ENCODE measurements at regions not wholly inside any gene's neighbourhood (a gene's known extent, or its start where the extent isn't known, plus 50 kb on each side); places are given as distances from the start of the nearest gene placed in this dataset.

DNA sequence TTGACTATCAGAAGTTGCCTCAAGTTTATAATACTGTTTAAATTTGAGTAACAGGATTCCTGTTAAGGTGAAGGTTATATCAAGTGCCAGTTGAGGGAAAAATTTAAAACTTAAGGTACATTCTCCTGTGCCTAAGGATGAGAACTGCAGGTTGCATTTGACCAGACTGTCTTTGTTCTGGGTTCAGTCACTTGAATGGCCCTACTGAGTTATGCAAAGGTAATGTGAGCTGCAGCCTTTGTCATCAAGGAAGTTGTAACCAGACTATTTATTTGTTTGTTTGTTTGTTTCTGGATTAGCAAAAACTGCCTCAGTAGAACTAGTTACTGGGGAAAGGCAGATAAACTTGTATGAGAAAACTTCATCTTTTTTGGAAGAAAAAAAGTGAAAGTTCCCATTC, 131.9 kb downstream of the ATOH1 start:
- BruUV-seq (replicated peaks), result no TSS peak
- H2AFZ ChIP-seq (ENCODE audit: control insufficient read depth, low read depth, low read length), result no peak overlapping the region
- no peaks in the 10 kb centered on the region for H3K36me3 ChIP-seq (ENCODE audit: control insufficient read depth in 2 of 2, insufficient read depth in 2 of 2, low read length in 1 of 2)
- no peak overlapping the region for H3K4me2 ChIP-seq (ENCODE audit: control insufficient read depth, insufficient read depth)
- POLR2A ChIA-PET, result no interaction called here
- TF ChIP-seq, protein P1, sequence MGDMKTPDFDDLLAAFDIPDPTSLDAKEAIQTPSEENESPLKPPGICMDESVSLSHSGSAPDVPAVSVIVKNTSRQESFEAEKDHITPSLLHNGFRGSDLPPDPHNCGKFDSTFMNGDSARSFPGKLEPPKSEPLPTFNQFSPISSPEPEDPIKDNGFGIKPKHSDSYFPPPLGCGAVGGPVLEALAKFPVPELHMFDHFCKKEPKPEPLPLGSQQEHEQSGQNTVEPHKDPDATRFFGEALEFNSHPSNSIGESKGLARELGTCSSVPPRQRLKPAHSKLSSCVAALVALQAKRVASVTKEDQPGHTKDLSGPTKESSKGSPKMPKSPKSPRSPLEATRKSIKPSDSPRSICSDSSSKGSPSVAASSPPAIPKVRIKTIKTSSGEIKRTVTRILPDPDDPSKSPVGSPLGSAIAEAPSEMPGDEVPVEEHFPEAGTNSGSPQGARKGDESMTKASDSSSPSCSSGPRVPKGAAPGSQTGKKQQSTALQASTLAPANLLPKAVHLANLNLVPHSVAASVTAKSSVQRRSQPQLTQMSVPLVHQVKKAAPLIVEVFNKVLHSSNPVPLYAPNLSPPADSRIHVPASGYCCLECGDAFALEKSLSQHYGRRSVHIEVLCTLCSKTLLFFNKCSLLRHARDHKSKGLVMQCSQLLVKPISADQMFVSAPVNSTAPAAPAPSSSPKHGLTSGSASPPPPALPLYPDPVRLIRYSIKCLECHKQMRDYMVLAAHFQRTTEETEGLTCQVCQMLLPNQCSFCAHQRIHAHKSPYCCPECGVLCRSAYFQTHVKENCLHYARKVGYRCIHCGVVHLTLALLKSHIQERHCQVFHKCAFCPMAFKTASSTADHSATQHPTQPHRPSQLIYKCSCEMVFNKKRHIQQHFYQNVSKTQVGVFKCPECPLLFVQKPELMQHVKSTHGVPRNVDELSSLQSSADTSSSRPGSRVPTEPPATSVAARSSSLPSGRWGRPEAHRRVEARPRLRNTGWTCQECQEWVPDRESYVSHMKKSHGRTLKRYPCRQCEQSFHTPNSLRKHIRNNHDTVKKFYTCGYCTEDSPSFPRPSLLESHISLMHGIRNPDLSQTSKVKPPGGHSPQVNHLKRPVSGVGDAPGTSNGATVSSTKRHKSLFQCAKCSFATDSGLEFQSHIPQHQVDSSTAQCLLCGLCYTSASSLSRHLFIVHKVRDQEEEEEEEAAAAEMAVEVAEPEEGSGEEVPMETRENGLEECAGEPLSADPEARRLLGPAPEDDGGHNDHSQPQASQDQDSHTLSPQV (IDR thresholded peaks at IDR 0.05), result no peak
- TF ChIP-seq NFYB (IDR thresholded peaks at IDR 0.05; ENCODE audit: insufficient read depth, low read depth, low read length) (no peak), CREB1 (IDR thresholded peaks at IDR 0.05; ENCODE audit: low read depth) (no peak), NFIC (IDR thresholded peaks at IDR 0.05; ENCODE audit: low read depth, low read length) (no peak), TCF3 (IDR thresholded peaks at IDR 0.05; ENCODE audit: borderline replicate concordance, insufficient read depth, low read depth, low read length) (no peak), CBFB (IDR thresholded peaks at IDR 0.05; ENCODE audit: low read depth) (no peak), PAX5 (IDR thresholded peaks at IDR 0.05; ENCODE audit: borderline replicate concordance, low read depth, low read length) (no peak)
- TF ChIP-seq, protein P2, sequence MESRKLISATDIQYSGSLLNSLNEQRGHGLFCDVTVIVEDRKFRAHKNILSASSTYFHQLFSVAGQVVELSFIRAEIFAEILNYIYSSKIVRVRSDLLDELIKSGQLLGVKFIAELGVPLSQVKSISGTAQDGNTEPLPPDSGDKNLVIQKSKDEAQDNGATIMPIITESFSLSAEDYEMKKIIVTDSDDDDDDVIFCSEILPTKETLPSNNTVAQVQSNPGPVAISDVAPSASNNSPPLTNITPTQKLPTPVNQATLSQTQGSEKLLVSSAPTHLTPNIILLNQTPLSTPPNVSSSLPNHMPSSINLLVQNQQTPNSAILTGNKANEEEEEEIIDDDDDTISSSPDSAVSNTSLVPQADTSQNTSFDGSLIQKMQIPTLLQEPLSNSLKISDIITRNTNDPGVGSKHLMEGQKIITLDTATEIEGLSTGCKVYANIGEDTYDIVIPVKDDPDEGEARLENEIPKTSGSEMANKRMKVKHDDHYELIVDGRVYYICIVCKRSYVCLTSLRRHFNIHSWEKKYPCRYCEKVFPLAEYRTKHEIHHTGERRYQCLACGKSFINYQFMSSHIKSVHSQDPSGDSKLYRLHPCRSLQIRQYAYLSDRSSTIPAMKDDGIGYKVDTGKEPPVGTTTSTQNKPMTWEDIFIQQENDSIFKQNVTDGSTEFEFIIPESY (IDR thresholded peaks at IDR 0.05), result no peak
- no peak overlapping the region for H3K4me3 ChIP-seq
- no peaks in the 10 kb centered on the region for H4K20me1 ChIP-seq (ENCODE audit: control insufficient read depth, insufficient read depth)
- H3K9me3 ChIP-seq (replicated peaks; ENCODE audit: control insufficient read depth, insufficient read depth, low read length), result no peaks in the 10 kb centered on the region
- in situ Hi-C loops (cut with MboI), result no loop called here
- intact Hi-C loops (cut with micrococcal nuclease; ENCODE audit: unreplicated experiment), result no loop called here
- SMC1A ChIA-PET (ENCODE audit: uncharacterized antibody, unreplicated experiment), result no interaction called here
- H3K9ac ChIP-seq (ENCODE audit: control insufficient read depth, insufficient read depth, low read length), result no peak overlapping the region
- H3K4me1 ChIP-seq (ENCODE audit: control insufficient read depth, insufficient read depth, low read length), result no peaks in the 10 kb centered on the region
- DNase-seq (ENCODE audit: low read depth, low spot score) (no peak), FAIRE-seq (no peak), ATAC-seq (no peak)
- no peaks in the 10 kb centered on the region for H3K79me2 ChIP-seq (ENCODE audit: control insufficient read depth, insufficient read depth, low read length)
- no peak overlapping the region for H3K27ac ChIP-seq (ENCODE audit: control insufficient read depth, insufficient read depth)
- CTCF ChIA-PET, result no interaction called here
- no peaks in the 10 kb centered on the region for H3K27me3 ChIP-seq (replicated peaks in 1 of 2; ENCODE audit: control insufficient read depth in 2 of 2, insufficient read depth in 2 of 2, low read length in 1 of 2)
- RAD21 ChIA-PET (ENCODE audit: unreplicated experiment), result no interaction called here

All from GM12878 (cell line).